ENCODE measurements at regions not wholly inside any gene's neighbourhood (a gene's known extent, or its start where the extent isn't known, plus 50 kb on each side); places are given as distances from the start of the nearest gene placed in this dataset.

DNA sequence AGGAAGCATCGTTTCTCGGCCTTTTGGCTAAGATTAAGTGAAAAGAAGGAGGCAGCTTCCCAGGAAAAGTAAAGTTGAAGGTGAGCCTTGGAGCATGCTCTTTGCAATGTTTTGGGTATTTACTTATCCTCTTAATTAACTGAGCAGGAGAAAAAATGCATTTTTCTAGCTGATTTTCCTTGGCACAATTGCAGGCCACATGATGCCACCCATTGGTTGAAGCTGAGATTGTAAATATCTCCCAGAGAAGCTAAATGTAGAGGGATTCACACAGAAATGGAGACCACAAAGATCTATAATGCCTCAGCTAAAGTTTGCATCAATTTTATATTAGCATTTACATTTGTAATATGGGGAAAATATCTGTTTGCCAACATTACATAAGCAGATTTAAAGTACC, 294.1 kb downstream of the KCNS3 start:
- no peak for DNase-seq

DNA sequence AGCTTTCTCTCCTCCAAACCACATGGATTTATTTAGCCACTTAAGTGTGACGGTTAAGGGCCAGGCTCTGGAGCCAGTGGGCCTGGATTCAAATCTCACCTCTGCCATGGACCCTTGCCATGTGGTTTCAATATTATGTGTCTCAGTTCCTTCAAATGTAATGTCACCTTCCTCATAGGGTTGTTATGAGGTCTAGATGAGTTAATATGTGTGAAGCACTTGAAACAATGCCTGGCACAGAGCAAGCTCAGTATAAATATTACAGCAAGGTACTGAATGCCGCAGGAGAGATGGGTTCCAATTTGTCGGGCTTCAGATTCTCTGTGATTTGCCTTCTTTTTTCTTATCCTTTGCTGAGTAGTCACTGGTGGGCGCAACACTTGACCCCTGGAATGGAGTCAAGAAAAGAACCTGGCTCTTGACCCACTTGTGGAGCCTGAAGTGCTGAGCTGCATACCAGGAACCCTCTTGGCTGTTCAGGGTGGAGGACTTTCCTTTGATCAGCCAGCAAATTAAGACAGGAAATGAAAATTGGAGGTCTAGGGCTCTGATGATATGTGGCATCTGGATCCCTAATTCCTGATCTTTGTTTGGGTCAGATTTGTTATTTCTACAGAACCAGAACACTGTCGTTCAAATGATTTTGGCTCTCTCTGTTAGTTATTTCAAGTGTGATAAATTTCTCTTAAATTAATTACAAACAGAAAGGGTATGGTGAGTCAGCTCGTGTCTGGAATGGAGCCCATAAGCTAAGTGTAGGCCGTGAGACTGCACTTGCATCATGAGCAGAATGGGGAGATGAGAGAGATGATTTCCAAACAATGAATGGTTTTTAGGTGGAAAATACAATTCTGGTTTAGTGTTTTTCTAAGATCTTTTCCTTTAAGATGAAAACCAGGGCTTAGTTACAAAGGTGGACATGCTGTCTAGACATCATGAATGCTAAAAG, 293.0 kb downstream of the KCNS3 start:
- DNase-seq: no peak

- DNase-seq: no peak
Measured at GRCh38 chr2:18170642-18171041, 292.2 kb downstream of the KCNS3 start.

GRCh38 chr2:18169893-18170175, 291.4 kb downstream of the KCNS3 start:
- no peak for DNase-seq

- no peak for DNase-seq
Measured at GRCh38 chr2:18169121-18169892, 290.8 kb downstream of the KCNS3 start.

DNA sequence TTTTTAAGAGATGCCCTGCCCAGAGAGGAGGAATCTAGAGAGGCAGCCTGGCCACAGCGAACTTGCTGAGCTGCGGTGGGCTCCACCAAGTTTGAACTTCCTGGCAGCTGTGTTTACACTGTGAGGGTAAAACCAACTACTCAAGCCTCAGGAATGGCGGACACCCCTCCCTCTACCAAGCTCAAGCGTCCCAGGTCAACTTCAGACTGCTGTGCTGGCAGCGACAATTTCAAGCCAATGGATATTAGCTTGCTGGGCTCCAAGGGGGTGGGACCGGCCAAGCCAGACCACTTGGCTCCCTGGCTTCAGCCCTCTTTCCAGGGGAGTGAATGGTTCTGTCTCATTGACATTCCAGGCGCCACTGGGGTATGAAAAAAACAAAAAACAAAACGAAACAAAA, 289.4 kb downstream of the KCNS3 start:
- no peak for DNase-seq

DNA sequence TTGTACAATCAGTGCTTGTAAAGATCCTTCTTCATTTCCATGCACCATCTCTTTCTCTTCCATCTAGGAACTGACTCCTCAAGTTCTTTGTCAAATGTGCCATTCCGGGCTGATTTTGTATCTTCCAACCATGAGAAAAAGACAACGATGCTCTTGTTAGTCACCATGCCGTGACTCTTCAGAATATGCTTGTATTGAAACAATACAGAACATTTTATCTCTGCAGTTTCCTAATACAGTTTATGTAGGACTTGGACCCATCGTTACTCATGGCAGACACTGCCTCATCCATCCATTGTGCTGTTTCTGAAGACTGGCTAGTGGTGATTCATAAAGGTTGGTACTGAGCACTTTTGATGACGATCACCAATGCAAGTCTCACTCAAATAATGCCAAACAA, 283.2 kb downstream of the KCNS3 start:
- DNase-seq: no peak

GRCh38 chr2:18159896-18160295, 281.4 kb downstream of the KCNS3 start:
- no peak for DNase-seq

DNA sequence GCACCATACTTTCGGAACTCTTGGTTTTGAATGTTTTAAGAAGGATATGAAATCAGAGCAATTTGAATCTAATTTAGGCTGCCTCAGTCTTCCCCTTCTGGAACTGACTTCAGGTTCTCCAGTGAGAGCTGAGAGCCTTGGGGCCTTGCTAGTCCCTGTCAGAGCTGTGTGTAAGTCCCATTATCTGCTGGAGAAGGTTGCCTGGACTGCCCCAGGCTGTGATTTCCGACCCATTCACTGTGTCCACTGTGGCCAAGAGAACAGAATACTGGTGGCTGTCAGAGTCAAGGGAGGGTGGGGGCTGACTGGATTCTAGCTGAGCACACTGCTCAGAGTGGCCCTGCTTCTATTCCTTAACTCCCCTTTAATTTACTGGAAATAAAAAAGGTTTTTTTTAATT, 278.0 kb downstream of the KCNS3 start:
- DNase-seq: no peak

DNA sequence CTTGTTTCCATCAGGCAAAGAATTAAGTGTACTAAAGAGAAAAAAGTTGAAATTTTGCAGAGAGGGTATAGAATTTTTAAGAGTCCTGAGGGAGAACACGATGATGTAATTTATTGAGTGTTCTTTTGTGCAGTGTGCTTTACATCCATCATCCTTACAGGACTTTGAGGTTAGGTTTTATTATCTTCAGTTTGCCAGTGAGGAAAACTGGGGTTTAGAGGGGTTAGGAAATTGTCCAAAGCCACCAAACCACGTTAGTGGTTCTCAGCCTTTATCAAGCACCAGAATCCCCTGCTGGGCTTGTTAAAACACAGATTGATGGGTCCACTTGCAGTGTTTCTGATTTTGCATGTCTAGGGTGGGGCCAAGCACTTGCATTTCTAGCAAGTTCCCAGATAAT, 277.5 kb downstream of the KCNS3 start:
- DNase-seq: no peak

GRCh38 chr2:18154812-18155211, 276.3 kb downstream of the KCNS3 start:
- DNase-seq: no peak

DNA sequence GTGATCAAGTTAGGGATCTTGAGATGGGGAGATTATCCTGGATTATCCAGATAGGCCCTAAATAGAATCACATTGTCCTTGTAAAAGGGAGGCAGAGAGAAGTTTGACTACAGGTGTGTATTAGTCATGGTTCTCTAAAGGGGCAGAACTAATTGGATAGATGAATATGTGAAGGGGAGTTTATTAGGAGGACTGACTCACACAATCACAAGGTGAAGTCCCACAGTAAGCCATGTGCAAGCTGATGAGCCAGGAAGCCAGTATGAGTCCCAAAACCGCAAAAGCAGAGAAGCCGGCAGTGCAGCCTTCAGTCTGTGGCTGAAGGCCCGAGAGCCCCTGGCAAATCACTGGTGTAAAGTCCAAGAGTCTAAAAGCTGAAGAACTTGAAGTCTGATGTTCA, 275.8 kb downstream of the KCNS3 start:
- no peak for DNase-seq

DNA sequence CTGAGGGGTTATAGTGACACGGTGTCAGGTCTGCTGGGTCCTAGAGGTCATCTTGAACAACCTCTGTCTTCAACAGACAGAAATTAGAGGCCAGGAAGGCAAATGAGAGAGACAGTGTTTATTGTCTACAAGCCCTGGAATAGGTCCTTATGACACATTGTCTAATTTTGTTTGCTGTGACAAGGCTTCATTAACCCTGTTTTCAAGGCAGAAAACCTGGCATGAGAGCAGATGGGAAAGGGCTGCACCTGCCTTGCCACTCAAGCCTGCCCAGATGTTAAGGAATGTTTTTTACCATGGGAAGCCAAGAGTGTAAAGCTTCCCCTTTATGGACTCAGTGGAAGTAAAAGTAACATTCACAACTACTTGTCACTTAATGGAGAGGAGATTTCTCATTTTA, 275.3 kb downstream of the KCNS3 start:
- no peak for DNase-seq

- DNase-seq: no peak
Measured at GRCh38 chr2:18151237-18151636, 272.8 kb downstream of the KCNS3 start.

- no peak for DNase-seq
Measured at GRCh38 chr2:18149660-18150246, 271.3 kb downstream of the KCNS3 start.

- no peak for DNase-seq
Measured at GRCh38 chr2:18136881-18137475, 258.5 kb downstream of the KCNS3 start.

- DNase-seq: no peak
Measured at GRCh38 chr2:18133310-18133709, 254.8 kb downstream of the KCNS3 start.

DNA sequence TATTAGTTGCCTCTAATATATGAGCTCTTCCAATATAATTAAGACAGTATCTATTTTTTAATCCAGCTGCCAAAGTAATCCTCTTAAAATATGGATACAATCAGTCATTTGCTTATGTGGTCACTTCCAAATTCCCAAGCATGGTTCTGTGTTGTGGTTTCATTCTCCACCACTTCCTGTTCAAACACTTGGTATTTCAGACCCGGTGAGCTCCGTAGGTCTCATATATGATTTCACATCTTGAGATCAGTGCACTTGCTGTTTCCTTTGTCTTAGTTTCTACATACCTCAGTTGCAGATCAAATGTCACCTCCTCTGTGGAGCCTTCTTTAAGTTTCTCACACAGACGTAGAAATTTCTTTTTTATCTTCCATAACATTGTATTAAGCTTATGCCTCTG, 254.2 kb downstream of the KCNS3 start:
- no peak for DNase-seq

DNA sequence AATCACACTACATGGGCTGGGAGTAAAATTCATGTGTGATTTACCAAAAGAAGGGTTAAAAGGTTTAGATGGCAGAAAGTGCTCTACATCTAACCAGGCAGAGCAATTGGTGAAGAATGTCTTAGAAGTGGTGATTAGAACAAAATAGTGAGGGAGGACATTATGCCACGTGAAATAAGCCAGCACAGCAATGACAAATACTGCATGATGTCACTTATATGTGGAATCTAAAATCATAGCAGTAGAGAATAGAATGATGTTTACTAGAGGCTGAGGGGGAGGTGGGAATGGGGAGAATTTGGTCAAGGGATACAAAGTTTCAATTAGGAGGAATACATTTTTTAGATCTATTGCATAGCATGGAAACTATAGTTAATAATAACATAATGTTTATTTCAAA, 253.3 kb downstream of the KCNS3 start:
- DNase-seq: no peak

DNA sequence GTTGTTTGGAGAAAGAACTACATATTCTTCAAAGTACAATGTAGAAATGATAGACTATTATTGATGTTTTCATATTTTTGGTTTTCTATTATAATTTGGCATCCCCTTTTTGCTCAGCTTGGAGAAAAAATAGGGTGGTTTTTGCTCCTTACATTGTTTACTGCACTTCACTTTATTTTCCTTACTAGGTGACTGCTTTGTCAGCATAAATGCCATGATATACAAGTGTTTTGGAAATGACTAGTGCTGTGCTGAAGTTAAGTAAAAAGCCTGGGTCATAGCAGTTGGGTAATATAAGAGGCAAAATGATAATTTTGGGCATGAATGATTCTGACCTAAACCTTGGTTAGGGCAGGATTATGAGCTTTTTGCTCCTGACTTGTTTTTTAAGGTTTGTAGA, 250.9 kb downstream of the KCNS3 start:
- DNase-seq: no peak

DNA sequence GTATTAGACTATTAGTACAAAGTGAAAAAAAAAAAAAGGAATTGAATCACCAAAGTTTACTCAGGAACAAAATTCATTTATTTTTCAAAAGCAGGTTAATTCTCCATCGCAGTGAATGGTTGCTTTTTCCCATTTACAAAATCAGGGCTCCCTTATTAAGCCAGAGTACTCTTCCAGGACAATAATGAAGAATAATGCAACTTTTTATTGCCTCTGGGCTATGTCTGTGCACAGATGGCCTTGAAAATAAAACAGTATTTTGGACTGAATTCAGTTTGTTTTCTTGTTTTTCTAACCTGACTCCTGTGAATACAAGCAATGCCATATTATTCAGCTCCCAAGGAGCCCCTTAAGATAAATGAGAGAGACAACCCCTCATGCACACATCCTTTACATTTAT, 246.8 kb downstream of the KCNS3 start:
- no peak for DNase-seq

GRCh38 chr2:18124116-18124835, 245.8 kb downstream of the KCNS3 start:
- DNase-seq: no peak

DNA sequence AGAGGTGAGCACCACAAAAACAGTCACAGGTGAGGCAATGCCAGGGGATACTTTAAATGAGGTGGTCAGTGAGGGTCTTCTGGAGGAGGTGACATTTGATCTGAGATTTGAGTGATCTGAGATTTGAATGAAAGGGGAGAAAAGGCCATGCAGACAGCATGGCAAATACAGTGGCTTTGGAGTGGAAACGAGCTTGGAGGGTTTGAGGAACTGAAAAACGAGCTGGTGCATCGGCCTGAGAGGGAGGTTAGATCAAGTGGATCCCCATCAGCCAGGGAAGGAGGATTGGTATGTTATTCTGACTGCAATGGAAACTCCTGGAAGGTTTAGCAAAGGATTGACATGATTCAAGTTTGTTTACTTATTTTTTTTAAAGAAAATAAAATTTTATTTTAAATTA, 245.1 kb downstream of the KCNS3 start:
- DNase-seq: no peak
